GM21526 (cell line): ENCODE measurements at regions not wholly inside any gene's neighbourhood (a gene's known extent, or its start where the extent isn't known, plus 50 kb on each side); places are given as distances from the start of the nearest gene placed in this dataset.

Experiments
- ATAC-seq: cut with Tn5 transposase; IDR thresholded peaks from one replicate; pipeline ENCODE4 v1.9.1; 2021; ENCODE audit warnings: moderate library complexity; ENCODE audit not compliant: unreplicated experiment, low FRiP score

DNA sequence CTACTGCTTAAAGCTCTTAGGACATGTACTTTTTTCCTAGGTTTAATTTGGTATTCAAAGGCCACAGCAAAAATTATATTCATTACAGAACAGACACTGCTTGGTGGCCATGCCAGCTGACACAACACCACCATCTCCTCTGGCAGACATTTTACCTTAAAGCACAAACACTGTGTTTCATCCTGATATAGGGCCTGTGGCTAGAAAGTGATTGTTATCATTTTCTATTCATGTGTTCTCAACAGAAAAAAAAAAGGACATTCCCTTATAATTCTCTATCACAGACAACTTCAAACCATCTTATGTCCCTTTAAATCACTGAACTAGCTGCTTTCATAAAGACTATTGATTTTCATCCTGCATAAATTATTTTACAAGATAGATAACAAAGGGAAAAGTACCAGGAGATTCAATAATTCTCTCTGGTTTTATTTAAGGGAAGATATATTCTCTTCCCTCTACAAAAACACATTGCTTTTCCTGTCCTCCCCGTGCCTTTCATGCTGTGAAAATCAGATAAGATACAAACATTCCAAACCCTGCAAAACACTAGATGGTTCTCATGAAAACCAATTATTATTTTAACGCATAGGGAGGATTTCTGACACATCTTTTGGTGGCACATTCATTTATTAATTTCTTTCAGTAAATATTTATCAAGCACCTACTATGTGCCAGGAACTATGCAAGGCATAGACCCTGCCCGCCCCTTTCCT is 139.3 kb upstream of the TMCC3 start:
- ATAC-seq = no peak

DNA sequence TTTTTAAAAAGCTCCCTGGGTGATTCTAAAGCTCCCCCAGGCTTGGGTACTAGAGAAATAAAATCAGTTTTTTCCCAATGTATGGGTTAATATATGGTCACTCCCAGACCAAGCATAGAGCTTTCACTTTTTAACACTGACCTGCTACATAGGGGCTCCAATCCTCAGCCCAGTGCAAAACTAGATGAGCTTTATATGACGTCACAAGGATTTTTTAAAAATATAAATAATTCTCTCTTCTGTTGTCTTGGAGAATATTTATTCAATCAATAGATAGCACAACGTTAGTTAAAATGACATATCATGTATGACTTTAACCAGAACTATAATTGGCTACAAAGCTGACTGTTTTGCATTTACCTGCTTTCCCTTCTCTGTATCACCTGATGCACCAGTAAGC is 137.9 kb upstream of the TMCC3 start:
- no peak for ATAC-seq

DNA sequence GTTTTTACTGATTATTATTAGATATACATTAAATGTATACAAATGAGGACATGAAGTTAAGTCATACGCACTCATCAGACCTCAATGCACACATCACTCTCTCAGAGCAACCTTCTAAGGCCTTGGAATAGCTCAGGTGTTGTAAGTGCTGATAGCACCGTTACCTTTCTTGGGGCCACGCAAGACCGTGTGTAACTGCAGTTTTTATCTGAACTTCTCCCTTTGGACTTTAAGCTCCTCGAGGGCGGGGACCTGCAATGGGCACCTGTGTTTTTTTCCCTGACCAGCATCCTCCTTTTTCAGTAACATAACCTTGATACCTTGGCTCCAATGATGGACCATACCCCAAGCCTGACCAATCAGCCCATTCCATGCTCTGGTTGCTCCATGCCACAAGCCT is 136.5 kb upstream of the TMCC3 start:
- ATAC-seq = no peak

DNA sequence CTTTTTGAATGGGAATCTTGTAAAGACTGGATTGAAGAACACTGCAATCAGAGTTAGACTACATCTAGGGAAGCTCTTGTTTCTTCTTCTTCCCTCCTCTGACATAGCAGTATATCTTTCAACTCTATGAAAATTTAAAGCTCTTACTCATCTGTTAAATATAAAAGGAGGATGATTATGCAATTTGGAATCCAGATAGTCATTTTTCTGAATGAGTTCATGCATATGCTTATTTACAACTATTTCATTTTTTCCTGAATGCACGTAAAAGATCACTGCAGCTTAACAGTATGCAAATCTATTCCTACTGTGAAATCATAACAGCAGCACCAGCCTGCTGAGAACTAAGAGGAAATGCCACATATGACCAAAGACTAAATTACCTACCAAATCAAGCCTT is 133.5 kb upstream of the TMCC3 start:
- ATAC-seq = no peak

DNA sequence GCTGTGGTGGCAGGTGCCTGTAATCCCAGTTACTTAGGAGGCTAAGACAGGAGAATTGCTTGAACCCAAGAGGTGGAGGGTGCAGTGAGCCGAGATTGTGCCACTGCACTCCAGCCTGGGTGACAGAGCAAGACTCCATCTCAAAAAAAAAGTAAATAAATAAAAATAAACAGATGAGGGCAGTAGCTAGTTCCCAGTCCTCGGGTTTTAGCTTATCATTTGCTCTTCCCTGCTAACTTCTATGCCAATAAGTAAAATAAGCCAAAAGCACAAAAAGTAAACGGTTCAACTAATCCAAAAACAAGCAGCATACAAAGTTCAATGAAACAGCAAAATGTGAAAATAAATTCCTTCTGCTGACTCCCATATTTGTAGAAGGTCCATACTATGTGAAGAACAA is 133.0 kb upstream of the TMCC3 start:
- no peak for ATAC-seq

DNA sequence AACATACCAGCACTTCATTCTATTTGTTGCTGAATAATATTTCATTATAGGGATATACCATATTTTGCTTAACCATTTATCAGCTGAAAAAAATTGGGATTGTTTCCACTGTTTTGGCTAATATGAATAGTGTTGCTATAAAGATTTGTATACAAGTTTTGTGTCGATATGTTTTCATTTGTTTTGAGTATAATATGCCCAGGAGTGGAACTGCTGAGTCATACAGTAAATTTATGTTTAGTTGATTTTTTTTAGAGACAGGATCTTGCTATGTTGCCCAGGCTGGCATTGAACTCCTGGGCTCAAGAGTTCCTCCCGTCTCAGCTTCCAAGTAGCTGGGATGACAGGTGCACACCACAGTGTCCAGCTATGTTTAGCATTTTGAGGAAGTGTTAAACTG is 131.5 kb upstream of the TMCC3 start:
- ATAC-seq = no peak

DNA sequence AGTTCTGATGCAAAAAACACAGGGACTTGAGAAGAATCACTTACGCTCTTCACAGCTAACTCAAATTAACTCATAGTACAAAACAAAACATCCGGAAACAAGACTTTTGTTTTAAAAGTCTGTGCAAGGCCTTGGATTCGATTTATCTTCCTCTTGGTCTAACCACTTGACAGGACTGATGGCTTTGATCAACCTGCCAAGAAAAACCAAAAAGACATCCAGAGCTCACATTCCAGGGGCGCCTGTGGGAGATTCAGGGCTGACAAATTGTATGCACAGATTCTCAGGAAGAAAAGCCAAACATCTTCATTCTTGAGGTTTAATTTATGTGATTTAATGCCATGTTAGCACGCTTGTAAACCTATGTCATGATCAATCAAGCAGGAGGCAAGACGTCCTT is 129.1 kb upstream of the TMCC3 start:
- ATAC-seq = no peak

DNA sequence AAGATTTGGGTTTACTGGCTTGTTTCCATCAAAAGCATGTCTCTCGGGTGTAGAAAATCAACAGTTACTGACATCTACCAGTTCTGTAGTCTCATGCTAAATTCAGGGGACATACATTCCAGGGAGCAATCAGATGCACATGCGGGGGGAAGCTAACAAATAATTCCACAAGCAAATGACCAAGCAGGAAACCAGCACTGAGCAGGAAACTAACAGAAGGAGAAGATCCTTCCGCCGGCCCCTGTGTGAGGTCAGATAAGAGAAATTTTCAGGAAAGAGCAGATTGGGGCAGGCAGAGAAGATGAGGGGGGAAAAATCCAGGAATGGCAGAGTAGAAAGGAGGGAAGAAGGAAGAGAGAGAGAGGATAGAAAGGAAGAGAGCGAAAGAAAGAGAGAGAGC is 127.6 kb upstream of the TMCC3 start:
- no peak for ATAC-seq

DNA sequence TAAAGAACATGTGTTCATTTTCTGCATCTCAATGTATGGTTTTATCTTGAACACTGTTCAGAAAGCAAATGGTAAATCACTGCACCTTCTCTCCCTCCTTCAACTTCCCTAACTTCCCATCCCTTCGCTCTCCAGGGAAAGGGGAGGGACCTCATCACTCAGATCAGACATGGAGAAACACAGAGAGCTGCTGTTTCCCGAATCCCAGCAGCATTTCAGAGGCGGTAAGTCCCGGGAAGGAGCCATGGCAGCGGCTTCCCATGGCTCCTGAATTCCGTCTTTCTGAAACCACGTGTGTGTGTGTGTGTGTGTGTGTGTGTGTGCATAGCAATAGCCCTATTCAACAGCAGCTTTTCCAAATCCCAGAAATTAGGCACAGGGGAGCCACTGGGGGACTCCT is 125.4 kb upstream of the TMCC3 start:
- no peak for ATAC-seq

DNA sequence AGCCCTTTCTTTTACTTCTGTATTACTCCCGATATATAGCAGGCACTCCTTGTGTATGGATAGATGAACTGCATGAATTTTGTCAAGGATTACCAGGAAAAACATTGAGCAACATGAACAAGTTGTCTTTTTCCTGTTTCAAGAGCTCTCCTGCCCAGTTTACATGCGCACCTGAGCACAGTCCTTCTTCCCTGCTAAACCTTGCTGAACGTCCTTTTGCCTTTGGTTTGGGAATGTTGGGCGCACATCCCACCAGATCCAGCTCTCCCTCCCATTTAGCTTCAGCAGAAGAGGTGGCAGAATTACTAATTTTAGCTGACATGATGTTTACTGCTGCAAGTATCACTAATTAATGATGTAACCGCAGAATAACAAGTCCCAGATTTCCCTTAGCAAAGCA is 121.4 kb upstream of the TMCC3 start:
- ATAC-seq = no peak

DNA sequence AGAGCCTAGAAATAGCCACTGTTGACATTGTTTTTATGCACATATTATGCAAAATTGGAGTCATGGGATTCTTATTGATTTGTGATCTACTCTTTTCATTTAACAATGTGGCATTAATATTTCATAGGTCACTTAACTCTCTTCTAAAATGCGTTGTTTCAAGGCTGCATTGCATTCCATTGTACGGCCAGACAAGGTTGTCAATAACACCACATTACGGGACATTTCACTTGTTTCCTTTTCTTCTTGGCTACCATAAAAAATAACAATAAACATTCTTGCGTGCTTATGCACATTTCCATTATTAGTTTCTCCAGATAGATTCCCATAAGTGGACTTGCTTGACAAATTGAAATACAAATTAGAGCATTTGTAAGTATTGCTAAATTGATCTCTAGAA is 120.8 kb upstream of the TMCC3 start:
- ATAC-seq = no peak

DNA sequence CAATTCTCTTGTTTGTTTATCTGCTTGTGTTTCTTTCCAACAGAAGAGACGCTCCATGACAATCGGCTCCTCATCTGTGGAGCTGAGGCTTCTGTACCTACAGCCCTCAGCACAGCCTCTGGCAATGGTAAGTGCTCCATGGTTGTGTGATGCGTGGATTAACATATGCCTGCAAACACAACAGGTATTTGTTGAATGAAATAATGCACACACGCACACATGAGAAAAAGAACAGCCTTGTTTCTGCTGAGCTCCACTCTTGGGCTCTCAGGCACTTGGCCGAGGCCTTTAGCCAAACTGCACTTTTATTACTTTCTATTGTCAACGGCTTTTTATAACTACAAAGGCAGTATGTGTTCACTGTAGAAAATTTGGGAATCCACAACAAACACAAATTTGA is 120.4 kb upstream of the TMCC3 start:
- ATAC-seq = no peak

DNA sequence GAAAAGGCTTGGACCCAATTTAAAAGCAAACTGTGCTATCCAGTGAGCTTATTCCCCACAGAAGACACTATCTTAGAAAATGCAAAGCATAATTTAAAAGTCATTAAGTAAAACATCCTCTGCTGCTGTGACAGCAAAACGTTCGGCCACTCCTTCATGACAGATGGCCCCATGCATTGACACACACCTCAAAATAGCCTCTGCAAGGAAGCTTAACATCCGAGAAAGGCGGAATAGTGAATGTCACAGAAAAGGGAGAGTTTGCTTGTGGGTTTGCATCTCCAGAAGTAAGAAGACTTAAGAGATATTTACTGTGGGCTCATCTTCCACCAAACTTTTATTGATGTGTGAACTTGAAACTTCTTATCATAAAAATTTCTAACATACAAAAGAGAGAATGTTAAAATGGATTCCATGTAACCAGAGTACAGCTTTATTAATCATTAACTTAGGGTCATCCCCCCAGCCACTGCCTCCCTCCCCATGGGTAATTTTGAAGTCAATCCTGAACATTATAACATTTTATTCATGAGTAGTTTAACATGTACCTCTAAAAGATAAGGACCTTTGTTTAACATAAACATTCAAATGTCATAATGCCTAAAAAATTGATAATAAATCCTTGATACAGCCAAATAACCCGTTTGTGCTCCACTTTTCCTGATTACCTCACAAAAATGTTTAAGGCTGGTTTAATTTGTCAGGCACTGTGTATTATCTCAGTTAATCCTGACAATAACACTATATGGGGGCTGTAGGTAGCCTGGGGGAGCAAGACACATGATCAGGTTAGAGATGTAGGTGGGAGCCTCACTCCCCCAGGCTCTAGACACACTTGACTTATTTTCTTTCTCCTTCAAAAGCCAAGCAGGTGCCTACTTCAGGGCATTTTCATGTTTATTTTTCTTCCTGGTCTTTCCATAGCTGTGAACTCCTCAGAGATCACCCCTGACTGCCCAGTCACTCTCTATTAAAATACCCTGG is 119.7 kb upstream of the TMCC3 start:
- no peak for ATAC-seq

DNA sequence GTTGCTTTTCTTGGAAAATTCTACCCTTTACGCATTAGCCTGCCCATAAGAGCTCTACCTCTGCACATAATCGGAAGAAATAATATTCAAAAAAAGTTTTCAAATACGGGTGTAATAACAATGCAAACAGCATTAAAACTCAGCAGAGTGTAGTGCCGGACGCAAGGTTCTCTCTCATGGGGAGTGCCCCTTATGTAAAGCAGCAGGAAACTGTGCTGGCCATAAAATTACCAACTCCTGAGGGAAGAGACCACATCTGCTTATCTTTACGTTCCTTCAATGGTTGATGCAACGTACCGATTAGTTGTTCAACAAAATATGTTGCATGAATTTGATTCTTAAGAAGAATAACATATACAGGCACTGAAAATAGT is 118.7 kb upstream of the TMCC3 start:
- ATAC-seq = peak; percentile 75

DNA sequence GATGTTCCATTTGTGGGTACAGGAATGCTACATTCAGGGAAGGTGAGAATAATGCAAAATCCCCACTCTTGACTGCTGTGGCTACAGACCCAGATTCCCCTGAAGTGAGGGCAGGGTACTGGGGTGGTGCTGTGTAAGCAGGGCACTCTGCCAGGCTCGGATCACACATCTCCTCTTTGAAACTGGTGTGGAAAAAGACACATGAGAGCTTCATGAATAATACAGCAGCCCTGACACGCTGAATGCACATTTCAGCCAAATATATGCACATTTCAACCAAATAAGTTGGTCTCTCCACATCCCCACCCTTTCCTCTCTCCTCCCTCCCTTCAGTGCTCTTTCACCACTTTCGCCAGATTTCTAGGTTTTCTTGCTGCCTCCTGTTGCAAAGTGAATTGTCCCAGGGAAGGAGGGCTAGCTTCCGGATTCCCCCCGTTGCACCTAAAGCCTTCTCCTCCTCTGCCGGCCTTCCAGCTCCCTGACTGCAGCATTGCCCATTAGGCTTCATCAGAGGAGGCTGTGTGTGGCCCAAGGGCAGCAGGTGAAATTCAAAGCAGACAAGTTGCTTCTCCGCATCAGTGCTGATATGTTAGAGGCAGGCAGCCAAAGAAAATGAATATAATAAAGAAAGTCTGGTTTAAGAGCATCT is 118.2 kb upstream of the TMCC3 start:
- peak; percentile 39 for ATAC-seq

DNA sequence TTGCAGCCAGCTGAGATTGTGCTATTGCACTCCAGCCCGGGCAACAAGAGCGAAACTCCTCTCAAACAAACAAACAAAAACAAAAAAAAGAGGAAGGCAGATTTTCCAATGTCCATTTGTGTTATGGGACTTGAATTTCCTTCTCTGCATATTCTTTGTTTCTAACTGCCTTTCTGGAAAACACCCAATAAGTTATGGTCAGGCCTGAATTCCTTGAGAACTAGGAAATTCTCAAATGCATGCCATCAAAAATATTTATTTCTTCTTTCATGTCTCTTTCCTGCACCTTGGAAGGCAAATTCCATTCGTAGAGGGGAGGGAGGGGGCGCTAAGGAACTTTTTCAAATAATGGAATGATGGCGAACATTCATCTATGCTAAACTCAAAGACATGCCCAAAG is 117.6 kb upstream of the TMCC3 start:
- no peak for ATAC-seq

DNA sequence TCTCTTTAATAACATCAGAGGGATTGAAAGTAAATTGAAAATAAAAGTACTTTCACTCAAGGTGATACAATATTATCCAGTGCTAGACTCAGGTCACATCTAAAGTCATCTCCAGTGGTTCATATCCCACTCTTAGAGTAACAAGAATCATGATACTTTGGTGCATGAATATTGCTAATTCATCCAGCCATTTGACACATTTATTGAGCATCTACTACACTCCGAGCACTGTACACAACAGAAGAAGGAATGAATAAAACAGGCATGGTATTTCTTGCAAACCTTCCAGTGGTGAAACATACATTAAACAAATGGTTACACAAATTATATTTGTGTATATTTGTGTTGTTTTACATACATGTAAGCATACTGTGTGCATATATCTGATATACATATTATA is 116.0 kb upstream of the TMCC3 start:
- no peak for ATAC-seq

DNA sequence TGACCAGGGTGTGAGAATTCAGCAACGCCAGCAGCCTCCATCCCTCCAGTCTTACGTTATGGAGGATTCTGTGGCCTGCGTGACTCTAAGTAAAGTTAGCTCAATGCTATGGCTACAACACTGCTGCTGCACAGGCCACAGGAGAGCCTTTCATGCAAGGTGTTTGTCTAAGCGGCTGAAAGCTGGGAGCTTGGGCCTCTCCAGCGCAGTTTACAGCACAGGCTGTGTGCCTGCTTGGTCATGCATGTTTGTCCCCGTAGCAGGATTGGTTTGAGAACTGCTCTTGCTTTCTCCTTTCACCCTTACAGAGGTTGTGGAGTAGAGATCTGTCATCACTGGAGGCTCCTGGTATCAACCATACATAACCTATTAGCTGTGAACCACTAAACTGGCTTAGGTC is 113.1 kb upstream of the TMCC3 start:
- ATAC-seq = no peak

DNA sequence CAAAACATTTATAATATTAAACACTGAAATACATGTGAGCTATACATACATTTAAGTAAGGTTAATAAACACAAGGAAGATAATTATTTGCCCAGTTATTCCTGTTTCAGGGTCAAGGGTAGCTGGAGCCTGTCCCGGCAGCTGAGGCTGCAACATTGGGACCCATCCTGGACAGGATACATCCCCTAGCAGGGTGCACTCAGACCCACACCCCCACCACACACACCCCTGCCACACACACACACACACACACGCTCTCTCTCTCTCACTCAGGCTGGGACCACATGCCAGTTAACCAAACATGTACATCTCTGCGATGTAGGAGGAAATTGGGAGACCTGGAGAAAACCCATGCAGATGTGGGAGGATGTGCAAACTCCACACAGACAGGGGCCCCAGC is 112.6 kb upstream of the TMCC3 start:
- ATAC-seq = peak; percentile 10

DNA sequence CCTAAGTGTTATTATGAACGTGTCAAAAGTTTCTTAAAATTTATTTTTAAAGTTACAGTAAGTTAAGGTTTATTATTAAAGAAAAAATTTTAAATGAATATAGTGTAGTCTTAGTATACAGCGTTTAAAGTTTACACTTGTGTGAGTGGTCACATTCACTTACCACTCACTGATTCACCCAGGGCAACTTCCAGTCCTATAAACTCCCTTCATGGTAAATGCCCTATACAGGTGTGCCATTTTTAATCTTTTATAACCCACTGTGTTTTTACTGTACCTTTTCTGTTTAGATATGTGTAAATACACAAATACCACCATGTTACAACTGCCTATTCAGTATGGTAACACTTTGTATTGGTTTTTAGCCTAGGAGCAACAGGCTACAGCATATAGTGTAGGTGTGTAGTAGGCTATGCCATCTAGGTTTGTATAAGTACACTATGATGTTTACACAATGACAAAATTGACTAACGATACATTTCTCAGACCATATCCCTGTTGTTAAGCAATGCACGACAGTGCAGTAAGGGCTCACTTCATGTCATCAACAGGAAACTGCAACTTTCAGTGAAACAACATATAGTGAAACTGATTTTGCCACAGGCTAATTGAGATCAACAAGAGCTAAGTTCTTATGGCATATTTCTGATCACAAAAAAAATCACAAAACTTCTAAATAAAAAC is 112.0 kb upstream of the TMCC3 start:
- peak; percentile 61 for ATAC-seq

DNA sequence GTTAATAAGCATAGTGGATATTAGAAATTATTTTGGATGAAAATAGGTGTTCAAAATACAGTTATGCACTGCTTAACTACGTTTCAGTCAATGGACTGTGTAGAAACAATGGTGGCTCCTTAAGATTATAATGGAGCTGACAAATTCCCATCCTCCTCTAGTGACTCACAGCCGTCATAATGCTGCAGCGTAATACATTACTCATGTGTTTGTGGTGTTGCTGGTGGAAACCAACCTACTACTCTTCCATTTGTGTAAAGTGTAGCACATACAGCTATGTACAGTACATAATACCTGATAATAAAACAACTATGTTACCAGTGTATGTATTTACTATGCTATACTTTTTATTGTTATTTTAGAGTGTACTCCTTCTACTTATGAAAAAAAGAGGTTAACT is 111.2 kb upstream of the TMCC3 start:
- no peak for ATAC-seq
